ENCODE measurements at regions not wholly inside any gene's neighbourhood (a gene's known extent, or its start where the extent isn't known, plus 50 kb on each side); places are given as distances from the start of the nearest gene placed in this dataset.

DNA sequence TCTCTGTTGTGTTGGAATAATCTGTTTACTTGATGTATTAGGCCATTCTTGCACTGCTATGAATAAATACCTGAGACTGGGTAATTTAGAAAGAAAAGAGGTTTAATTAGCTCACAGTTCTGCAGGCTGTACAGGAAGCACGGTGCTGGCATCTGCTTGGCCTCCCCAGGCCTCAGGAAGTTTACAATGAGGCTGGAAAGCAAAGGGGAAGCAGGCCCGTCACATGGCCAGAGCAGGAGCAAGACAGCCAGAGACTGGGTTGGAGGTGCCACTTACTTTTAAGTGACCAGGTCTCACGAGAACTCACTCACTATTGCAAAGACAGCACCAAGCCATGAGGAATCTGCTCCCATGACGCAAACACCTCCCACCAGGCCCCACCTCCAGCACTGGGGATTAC lies 50.6 kb upstream of the FUCA2 start:
- H3K4me1 ChIP-seq: no peaks in the 10 kb centered on the region
- no peaks in the 10 kb centered on the region for H3K36me3 ChIP-seq
- intact Hi-C loops (cut with DNase I): no loop called here
- TF ChIP-seq, protein P1, sequence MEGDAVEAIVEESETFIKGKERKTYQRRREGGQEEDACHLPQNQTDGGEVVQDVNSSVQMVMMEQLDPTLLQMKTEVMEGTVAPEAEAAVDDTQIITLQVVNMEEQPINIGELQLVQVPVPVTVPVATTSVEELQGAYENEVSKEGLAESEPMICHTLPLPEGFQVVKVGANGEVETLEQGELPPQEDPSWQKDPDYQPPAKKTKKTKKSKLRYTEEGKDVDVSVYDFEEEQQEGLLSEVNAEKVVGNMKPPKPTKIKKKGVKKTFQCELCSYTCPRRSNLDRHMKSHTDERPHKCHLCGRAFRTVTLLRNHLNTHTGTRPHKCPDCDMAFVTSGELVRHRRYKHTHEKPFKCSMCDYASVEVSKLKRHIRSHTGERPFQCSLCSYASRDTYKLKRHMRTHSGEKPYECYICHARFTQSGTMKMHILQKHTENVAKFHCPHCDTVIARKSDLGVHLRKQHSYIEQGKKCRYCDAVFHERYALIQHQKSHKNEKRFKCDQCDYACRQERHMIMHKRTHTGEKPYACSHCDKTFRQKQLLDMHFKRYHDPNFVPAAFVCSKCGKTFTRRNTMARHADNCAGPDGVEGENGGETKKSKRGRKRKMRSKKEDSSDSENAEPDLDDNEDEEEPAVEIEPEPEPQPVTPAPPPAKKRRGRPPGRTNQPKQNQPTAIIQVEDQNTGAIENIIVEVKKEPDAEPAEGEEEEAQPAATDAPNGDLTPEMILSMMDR (IDR thresholded peaks at IDR 0.05): no peak
- no peak overlapping the region for H3K27ac ChIP-seq
- no peak overlapping the region for H3K4me3 ChIP-seq
- H3K27me3 ChIP-seq: no peaks in the 10 kb centered on the region
- no peak for DNase-seq (ENCODE audit: low spot score in 2 of 2)
- no peaks in the 10 kb centered on the region for H3K9me3 ChIP-seq
